Hypothalamus (tissue), 51 donors: ENCODE measurements at regions not wholly inside any gene's neighbourhood (a gene's known extent, or its start where the extent isn't known, plus 50 kb on each side); places are given as distances from the start of the nearest gene placed in this dataset.

Source experiments
- DNase-seq, 51 donors: peaks; one replicate each; lab custom pipeline; 2025; lab: John Stamatoyannopoulos, UW

DNA sequence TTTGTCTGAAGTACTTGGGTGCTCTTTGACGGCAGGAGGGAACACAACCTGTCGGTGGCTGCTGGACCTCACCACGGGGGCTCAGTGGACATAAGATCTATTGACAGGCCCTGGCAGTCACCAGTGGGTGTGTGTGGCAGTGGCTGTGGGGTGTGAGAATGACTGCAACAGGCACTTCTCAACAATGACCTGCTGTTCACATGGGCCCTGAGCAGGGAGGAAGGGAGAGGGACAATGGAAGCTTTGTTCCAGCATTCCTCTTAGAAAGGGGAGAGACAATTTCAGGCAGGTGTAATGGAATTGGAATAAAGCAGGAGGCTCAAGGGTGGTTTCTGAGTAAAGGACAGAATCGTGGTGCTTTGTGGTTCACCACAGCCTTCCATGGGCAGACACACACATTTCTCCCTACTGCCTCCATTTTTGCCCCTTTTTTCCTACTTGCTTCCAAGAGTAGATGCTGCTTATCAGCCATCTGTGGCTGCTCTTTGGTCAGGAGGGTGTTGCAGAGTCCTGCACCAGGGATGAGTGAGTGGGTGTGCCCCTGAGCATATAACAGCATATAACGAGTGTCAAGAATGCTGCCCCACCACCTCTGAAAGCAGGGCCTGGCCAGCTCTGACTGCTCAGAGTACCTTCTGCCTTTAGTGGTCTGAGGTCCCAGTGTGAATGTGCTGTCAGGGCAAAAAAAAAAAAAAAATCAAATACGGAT, 267.7 kb downstream of the RASSF9 start:
- DNase-seq, result no peak

DNA sequence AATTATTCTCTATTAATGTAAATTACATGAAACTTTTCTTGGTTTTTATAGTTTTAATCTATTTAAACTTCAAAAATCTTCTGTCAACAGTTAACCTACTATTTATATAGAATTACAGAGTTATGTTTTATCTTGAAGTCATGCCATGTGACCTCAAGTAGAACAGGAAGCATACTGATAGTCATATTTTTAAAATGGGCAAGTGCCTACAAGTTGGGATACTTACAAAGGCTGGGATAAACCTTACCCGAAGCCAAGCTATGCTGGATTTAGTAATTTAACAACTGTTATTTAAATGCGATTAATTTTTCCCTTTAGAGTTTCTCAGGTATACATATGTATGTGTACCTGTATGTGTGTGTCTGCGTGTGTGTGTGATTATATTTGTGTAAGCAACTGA, 266.9 kb downstream of the RASSF9 start:
- DNase-seq, result no peak

DNA sequence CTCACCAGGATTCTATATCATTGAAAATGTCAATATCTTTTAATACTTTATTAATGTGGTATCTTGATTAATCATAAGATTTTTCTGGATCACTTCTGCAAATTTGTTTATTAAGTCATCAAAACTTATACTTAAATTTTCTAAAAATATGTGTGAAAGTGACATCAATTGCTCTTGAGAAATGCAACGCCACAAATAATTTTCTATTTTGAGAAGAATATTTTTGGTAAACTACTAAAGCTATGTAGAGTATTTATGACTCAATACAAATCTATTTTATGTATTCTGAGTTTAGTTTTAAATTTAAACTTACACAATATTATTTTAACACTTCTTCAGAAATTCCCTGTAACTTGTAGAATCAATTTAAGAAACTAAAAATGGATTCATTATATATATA, 263.3 kb downstream of the RASSF9 start:
- DNase-seq, result no peak

DNA sequence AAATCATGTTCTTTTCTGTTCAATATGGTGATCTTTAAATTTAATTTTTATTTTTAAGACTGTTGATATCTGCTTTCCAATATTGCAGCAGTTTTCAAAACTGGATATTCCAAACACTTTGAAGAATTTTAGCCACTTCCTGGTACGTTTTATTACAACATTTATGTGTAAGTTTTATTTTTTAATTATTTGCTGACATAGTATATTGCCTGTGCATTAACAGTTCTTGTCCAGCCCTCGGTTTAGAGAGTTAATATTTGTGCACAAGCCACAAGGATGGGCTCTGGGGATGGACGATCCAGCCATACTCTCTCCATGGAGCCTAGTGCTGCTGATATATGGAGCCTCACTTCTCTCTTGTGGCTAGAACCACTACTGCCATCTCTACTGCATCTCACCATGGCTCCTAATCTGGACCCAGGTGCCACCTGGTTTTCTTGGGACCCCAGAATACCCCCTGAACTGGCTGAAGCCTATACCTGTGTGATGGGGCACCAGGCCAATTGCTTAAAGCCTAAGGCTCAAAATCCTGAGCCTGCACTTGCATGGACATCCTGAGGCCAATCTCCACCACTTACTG, 262.5 kb downstream of the RASSF9 start:
- no peak for DNase-seq

DNA sequence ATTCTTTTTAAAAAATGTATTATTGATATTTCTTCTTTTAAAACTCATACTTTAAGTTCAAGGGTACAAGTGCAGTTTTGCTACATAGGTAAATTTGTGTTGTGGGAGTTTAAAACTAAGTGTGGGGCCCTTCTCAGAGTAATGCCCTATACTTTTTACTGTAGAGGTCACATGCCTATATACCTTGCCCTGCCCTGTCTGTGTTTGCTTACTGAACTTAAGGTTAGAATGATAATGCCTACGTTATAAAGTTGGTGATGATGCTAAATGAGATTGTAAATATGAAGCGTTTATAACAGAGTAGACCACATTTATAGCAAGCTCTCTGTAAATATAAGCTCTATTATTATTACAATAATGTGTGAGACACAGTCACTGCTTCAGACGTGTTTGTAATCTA, 261.9 kb downstream of the RASSF9 start:
- no peak for DNase-seq

DNA sequence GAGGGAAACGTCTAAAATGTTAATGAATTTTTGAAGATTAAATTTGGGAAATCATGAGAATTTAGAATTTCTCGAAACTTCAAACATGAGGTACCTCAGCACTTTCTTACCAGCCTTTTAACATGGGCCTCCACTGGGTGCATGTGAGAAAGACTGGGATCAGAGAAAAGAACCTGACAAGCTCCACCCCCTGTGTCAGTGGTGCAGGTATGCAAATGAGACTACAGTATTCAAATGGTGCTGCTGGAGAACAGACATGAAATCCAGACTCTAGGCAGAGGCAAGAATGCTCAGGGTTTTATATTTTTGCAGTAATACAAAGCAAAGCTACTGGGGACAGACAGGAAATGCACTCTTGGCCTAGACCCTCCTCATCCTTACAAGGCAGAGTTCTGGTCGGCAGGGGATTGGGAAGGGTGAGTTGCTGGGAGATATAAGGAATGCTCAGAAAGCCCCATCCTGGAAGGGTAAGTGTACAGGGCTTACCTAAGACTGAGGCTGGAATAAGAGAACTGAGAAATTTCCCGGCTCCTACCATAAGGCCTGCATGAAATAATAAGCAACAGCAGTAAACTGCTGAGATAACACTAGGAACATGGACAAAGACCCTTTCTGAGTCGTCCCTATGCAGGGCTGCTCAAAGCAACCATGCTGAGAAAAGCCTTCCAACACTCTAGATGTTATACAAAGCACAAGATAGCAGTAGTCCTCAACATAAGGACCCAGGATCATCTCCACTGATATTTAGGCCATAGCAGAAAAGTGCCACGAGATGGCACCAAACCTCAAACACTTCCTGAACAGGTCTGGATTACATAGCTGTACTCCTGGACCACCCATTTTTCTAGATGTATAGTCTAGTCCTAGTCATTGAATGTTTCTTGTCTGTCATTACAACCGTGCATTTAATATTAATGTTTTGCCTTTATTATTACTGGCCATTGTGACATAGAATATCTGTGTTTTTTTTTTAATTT, 260.8 kb downstream of the RASSF9 start:
- peak in 12 of 51 donors; percentile 1 to 18 (median 6) for DNase-seq

DNA sequence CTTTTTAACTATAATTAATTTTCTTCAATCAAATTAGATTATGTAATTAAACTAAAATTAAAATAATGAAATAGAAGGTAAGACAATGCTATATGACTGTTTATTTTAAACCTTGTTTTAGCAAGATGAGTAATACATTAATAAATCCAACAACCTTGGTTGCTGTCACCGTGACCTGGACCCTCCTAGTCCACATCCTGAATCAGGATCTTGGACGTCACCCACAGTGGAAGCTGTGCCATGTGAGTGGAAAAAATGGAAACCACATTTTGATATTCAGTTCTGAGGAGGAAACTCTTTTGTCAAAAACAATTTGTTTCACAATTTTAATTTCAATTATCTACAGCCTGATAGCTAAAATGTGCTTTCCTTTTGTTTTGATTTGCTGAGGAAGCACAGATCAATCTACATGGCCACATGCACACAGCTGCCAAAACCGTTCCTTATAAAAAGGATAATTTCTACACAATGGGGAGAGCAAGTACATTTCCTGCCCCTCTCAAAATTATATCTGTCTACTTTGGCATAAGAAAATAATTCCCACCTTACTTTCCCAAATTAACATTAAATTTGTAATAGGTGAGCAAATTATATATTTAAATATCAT, 255.5 kb downstream of the RASSF9 start:
- no peak for DNase-seq

DNA sequence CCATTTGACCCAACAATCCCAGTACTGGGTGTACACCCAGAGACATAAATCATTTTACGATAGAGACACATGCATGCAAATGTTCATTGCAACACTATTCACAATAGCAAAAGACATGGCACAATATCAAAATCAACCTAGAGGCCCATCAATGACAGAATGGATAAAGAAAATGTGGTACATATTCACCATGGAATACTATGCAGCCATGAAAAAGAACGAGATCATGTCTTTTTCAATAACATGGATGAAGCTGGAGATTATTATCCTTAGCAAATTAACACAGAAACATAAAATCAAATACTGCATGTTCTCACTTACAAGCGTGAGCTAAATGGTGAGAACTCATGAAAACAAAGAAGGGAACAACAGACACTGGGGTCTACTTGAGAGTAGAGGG, 249.1 kb downstream of the RASSF9 start:
- DNase-seq, result no peak

DNA sequence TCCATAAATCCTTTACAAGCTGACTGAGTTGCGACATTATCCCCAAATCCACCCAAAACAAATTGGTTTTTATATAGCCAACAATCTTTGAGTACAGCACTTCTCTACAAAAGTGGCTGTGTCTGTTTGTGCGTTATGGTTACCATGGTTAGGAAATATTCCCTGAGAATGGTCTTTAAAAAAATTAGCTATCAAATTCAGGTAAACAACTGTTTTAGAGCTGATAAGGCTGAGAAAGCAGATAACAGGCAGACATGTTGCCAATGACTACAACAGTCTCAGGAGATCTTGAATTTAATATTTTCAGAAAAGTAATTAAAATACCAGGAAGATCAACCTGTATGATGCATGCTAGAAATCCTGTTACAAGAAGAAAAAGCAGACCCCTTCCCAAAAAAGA, 248.0 kb downstream of the RASSF9 start:
- no peak for DNase-seq

DNA sequence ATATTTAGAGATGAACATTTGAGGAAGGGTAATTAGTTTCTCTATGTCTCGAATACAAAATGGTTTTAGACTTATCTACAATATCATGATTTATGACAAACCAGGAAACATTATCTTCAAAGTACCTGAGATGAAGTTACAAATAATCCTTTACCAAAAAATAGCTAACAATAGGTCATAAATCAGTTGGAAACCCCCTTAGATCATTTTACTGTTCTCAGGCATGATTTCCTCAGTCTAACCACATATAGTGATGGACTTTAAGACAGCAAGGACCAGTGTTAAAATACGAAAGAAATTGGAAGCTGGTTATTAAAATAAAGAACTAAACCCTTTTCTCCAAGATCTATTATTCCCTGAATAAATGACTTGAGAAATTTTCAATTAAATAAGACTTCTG, 235.4 kb downstream of the RASSF9 start:
- no peak for DNase-seq

DNA sequence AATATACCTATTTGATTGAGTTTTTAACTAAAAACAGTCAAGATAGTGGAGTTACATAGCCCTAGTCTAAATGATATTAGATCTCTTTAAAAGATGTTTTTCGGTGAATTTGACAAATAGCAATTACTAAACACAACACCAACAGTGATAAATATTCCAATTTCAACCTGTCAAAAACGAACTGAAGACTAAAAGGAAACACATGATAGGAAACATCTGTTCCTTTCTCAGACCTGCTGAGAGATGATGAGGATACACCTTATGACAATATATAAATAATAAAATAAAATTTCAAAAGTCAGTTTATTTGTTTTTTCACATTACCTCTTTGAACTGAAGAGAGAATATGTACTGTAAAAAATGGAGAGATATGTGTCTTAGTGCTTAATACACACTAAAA, 232.7 kb downstream of the RASSF9 start:
- DNase-seq, result no peak

DNA sequence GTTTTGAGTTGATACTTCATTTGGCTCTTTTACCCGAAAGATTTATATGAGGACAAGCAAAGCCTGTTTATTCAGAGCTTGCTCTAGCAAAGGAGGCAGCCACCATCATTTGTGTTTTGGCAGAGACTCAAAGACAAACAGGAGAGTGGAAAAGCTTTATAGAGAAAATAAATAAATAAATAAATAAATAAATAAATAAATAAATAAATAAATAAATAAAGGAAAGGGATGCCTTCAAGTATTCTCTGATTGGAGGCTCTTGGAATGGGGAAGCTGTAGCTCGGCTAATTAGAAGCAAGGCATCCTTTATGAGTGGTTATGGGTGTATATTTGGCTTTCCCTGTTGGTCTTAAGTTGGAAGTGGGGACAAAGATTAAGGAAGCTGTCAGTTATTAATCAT, 229.8 kb downstream of the RASSF9 start:
- no peak for DNase-seq

DNA sequence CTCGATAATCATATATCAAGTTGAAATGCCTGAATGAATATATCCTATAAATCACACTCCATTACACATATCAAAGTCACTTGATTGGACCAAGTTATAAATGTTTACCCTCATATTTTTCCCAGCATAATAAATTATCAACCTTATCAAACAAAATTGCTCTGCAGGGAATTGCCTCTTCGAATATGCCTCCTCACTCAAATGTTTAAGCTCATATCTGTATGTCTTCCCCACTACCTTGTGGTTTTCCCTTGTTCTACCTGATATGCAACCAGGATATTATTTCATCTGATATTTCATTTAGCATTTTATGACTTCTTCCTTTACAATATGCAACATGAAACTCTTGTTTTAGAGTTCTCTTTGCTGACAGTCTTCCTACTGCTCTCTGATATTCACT, 226.4 kb downstream of the RASSF9 start:
- DNase-seq, result no peak

DNA sequence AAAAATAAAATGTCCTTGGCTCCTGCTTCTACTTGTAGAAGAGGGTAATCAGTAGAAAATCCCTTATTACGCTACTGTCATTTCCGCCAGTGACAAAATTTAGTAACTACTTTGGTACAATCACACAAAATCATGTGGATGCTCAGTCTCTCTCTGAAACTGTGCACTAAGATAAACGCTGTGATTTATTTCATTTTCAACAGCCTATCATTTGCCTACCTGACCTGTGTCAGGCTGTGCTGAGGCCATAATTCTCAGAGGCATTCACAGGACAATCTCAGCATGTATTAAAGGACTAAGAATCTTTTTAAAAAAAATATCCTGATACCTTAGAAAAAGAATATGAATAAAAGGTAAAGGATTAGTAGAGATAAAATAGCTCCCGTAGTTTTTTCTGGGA, 226.0 kb downstream of the RASSF9 start:
- no peak for DNase-seq

DNA sequence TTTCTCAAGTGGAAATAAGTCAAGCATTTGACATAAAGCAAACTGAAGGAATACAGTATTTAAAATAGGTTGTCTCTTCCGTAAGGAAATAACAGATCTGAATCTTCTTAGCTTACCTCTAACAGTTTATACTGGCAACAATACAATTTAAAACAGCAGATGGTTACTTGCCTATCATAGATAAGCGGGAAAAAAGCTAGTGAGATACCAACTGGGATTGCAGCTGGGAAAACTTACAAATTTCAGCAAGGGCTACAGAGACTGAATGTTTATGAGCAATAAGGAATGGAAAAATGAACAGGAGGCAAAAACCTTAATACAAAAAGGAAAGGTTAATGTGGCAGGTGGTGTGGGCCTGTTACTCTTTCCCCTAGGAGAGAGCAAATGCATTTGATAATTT, 220.0 kb downstream of the RASSF9 start:
- DNase-seq, result no peak

DNA sequence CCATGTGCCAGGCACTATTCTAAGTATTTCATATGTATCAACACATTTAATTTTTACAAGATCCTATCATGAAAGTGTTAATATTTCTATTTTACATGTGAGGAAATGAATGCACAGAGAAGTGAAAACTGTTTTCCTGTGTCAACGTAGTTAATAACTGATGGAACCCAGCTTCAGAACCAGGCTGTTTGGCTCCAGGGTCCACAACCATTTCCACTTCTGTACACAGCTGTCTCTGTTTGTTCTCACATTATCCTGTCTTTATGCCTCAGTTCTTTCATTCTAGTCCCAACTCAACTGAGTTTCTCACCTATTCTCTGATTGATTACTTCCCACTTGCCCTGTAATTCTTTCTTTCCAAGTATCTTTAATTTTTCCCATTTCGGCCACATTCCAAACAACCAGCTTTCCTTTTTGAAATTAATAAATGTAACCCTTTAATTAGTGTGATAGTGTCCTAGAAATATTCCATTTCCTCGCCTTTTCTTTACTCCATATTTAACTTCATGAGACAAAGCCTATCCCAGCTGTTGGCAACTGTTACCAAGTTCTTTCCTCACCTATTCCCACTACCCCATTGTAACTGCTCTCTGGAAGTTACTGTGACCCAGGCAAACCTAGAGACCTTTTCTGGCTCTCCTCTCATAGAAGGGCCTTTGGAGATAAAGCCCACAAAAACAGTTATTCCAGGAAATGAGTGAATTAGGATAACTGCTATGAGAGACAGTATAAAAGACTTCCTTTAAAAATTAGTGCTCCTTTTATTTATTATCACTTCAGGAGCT, 218.7 kb downstream of the RASSF9 start:
- no peak for DNase-seq

DNA sequence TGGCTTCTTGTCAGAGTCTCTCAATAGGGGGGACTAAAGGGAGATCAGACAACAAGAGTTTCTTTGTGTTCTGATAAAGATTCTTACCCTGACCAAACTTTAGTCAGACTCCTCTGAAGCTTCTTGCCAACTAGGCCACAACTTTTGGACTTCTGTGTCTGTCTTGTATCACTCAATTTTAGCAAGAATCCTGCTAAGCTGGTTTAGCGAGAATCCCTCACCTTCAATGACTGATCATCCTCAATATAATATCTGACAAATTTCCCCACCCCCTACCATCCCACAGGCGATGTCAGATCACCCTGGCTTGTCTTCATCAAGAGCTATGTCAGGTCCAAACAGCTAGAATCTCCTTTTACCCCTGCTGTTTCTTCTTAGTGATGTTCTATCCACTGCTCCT, 215.2 kb downstream of the RASSF9 start:
- no peak for DNase-seq

DNA sequence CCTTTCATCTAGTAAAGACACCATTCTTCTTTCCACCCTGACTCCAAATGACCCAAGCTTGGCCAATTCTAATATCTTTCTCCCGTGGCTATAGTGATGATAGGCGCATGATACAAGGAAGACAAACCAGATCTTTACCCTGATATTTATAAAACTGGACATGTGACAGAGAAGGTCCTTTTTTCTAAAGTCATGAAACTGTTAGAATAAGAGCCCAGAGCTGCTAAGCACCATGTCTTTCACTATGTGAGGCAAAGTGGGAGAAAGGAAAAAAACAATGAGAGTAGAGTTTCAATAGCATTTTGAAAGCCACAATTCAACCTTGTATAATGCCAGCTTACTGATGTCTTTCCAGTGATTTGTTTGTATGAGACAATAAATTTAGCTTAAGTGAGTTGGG, 212.4 kb downstream of the RASSF9 start:
- no peak for DNase-seq

DNA sequence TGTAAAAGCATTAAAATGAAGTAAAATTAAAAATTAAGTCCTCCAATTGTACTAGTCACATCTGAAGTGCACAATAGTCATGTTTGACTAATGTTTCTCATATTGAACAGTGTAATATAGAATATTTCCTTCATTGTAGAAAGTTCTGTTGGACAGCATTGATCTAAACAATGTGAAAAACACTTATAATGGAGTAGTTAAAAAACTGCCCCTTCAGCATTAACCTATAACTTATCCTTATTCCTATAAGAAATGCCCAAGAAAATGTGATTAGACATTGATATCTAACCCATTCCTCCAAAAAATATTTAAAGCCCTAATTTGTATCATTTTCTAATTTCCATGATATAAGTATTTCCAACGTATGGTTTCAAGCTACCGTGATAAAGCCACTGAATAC, 210.7 kb downstream of the RASSF9 start:
- no peak for DNase-seq

DNA sequence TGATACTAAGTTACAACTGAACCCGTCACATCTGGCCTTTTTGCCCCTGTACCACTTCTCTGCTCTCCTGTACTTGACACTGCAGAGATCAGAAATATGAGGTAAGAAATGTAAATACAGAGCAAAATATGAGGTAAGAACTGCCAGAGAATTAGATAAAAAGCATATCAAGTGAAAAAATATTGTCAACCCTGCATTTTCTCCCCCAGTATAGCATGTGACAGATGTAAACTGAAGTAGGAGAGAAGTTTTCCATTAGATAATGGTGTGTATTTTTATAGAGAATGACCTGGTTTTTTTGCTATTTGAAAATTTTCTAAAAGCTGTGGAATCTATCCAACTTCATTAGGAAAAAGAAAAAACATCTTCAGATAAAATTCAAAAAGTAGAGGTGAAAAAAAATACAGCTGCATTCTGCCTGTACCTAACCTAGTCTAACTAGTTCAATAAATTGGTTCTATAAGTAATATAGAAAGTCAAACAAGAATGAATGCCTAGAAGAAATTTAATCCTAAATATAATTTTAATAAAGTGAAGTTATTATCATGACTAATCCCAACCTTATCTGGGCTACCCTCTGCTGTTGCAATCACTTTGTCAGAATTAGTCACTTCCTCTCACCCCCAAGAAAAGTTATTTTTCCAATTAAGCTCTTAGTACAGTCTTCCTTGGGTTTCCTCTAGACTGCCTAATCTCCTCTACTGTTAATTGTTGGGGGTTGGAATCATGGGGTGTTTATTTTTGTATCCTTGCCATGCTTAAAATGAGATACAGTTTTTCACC, 210.0 kb downstream of the RASSF9 start:
- DNase-seq, result no peak
